ENCODE measurements at regions not wholly inside any gene's neighbourhood (a gene's known extent, or its start where the extent isn't known, plus 50 kb on each side); places are given as distances from the start of the nearest gene placed in this dataset.

DNA sequence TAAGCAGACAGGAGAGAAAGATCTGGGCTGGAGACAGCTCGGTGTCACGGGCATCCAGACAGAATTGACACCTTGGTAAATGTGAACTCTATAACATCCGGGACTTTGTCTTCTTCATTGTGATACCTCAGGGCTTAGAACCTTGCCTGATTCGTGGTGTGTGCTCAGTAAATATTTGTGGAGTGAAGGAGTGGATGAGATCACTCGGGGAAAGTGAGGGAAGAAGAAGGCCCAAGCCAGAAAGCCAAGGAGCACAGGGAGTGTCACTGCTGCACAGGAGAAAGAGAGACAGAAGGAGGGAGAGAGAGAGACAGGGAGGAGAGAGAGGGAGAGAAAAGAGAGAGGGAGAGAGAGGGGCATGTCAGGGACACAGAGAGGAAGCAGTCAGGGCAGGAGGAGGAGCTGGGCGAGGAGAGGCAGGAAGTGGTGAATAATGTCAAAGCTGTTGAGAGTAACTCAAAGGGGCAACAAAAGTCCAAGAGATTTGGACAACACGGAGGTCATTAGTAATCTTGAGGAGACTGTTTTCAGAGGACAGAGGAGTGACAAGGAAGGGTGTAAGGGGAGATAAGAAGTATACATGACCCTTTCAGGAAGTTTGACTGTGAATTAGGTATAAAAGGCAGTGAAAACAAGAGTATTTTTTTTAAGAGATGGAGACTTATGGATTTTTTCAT lies 141.6 kb upstream of the MAX start:
- TF ChIP-seq POLR2AphosphoS5 (IDR thresholded peaks at IDR 0.05; ENCODE audit: borderline replicate concordance, low read depth, low read length): no peak
- no peak for TF ChIP-seq EZH2 (IDR thresholded peaks at IDR 0.05)
